RWPE1 (cell line): ENCODE measurements at regions not wholly inside any gene's neighbourhood (a gene's known extent, or its start where the extent isn't known, plus 50 kb on each side); places are given as distances from the start of the nearest gene placed in this dataset.
"Not testable (repeated sequence)": the region's sequence is repeated elsewhere in the genome, so short reads cannot be mapped to it uniquely, and the experiment has no call there.

Experiments used
- CTCF ChIA-PET: fragments of 350-600 bp; sonication (Branson Sonifier 250); formaldehyde crosslinking; extraction: SDS; loops from one replicate; lab custom pipeline; 2021; lab: Yijun Ruan, JAX
- POLR2A ChIA-PET: fragments of 400-600 bp; formaldehyde crosslinking; extraction: SDS; loops from one replicate; lab custom pipeline; 2020; ENCODE audit warnings: antibody characterized with exemption; ENCODE audit not compliant: low non-redundant PET; lab: Yijun Ruan, JAX
- DNase-seq: peaks from one replicate; pipeline ENCODE4 v3.0.0; 2012; ENCODE audit warnings: low spot score
- H3K27ac ChIP-seq: fragments of 450-650 bp; 2 replicates; pipeline ENCODE4 v1.5.1; 2017
- TF ChIP-seq, protein P1 (sequence below): fragments of 450-650 bp; conservative IDR thresholded peaks from 2 replicates; pipeline ENCODE4 v1.5.1; 2017; ENCODE audit warnings: low read depth, mild to moderate bottlenecking

DNA sequence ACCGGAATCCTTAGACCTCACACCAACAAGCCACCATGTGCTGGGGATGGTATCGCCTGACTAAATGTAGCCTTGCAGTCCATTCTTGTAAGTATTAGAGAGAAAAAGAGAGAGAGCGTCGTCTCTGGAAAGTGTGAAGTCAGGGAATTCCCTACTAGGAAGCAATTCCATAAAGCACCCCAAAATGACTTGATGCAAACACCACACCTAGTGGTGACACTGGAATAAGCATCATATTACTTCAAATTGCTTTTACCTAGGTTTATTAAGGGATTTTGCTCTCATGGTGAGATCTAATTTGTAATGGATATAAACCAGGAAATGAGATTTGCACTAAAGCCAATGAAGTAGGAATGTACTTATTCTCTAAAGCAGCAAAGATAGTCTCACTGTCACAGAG lies 111.4 kb upstream of the METTL9 start:
- CTCF ChIA-PET, POLR2A ChIA-PET, DNase-seq, H3K27ac ChIP-seq: not testable (repeated sequence)

DNA sequence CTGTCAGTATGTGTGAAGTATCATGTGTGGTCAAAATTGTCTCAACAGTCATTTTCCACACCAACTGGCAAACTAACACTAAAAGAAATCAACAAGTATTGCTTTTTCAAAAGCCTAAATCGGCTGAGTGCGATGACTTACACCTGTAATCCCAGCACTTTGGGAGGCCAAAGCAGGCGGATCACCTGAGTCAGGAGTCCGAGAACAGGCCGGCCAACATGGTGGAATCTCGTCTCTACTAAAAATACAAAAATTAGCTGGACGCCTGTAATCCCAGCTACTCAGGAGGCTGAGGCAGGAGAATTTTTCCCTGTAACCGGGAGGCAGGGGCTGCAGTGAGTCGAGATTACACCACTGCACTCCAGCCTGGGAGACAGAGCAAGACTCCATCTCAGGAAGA lies 100.3 kb upstream of the METTL9 start:
- CTCF ChIA-PET, DNase-seq, POLR2A ChIA-PET, H3K27ac ChIP-seq: not testable (repeated sequence)

DNA sequence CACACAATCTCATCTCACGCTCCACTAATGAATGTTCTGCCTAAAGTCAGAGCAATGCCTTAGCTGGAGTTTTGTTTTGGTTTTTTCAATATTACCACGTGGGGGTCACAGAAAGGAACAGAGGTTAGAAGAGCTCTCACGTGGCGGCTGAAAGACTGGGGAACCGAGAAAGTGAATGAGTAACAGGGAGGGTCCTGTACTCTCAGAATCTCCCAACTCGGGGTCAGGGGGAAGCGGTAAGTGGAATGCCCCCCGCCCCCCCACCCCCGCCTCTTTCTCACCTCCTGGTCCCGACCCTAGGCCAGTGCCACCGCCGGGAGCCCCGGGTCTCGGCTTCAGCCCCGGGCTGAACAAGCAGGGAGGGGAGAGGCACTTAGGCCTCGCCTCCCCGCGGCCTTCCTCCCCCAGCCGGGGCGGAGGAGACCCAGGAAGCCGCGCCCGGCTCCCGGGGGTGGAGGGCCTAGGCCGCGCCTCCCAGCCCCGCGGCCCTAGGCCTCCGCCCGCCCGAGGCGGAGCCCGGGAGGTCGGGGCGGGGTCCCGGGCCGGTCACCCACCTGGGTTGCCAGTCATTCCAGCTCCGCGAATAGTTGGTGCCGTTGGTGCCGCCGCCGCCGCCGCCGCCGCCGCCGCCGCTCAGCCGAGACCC lies 98.0 kb upstream of the METTL9 start:
- POLR2A ChIA-PET, DNase-seq, CTCF ChIA-PET: not testable (repeated sequence)
- peak overlapping the region; percentile 98 for H3K27ac ChIP-seq

DNA sequence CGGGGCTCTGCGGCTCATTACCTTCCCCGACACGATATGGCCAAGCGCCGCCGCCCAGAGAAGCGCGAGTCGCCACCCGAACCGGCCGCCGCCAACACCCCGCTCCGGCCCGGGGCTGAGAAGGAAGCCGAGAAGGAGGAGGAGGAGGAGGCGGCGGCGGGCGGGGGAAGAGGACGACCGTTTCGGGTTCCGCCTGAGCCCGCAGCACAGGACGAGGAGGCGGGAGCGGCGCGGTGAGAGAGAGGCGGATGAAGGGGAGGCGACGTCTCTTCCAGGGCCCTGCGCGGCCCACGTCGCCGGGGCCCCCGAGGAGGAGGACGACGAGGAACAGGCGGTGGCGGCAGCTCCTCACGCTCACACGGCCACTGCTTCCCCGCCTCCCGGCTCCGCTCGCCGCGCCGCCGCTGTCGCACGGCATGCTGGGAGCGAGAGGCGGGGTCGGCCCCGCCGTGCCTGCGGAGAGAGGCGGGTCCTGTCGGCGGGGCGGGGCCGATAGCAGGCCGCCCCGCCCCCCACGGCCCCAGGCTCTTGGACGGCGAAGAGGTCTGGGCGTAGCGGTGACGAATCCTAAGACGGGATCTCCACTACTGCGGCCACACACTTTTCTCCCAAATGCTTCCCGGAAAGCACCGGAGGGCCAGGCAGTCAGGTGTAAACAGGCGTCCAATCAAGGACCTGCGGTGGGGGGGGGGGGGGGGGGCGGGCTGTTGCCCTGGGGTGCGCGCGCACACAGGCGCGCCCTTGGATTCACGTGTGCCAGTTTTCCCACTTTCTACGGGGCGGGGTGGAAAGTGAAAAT lies 97.3 kb upstream of the METTL9 start:
- peak overlapping the region; percentile 98 for H3K27ac ChIP-seq
- ChIA-PET POLR2A (no interaction called here), CTCF (no interaction called here)
- TF ChIP-seq, protein P1, sequence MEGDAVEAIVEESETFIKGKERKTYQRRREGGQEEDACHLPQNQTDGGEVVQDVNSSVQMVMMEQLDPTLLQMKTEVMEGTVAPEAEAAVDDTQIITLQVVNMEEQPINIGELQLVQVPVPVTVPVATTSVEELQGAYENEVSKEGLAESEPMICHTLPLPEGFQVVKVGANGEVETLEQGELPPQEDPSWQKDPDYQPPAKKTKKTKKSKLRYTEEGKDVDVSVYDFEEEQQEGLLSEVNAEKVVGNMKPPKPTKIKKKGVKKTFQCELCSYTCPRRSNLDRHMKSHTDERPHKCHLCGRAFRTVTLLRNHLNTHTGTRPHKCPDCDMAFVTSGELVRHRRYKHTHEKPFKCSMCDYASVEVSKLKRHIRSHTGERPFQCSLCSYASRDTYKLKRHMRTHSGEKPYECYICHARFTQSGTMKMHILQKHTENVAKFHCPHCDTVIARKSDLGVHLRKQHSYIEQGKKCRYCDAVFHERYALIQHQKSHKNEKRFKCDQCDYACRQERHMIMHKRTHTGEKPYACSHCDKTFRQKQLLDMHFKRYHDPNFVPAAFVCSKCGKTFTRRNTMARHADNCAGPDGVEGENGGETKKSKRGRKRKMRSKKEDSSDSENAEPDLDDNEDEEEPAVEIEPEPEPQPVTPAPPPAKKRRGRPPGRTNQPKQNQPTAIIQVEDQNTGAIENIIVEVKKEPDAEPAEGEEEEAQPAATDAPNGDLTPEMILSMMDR: no peak
- DNase-seq: peak; percentile 99

DNA sequence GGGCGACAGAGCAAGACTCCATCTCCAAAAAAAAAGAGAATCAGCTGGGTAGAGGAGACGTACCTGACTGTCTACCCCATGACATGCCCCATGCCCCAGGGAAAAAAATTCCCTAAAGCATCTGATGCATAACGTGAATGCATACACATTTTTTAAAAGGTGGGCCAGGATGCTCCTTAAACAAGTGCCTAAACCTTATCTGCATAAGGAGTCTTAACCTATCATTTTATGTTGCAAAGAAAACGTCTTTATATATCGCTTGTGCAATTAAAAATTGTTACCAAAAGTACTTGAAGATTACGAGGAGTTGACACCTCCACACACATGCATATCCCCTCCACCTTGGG lies 95.8 kb upstream of the METTL9 start:
- POLR2A ChIA-PET, DNase-seq, CTCF ChIA-PET: not testable (repeated sequence)
- H3K27ac ChIP-seq: peak overlapping the region; percentile 98

DNA sequence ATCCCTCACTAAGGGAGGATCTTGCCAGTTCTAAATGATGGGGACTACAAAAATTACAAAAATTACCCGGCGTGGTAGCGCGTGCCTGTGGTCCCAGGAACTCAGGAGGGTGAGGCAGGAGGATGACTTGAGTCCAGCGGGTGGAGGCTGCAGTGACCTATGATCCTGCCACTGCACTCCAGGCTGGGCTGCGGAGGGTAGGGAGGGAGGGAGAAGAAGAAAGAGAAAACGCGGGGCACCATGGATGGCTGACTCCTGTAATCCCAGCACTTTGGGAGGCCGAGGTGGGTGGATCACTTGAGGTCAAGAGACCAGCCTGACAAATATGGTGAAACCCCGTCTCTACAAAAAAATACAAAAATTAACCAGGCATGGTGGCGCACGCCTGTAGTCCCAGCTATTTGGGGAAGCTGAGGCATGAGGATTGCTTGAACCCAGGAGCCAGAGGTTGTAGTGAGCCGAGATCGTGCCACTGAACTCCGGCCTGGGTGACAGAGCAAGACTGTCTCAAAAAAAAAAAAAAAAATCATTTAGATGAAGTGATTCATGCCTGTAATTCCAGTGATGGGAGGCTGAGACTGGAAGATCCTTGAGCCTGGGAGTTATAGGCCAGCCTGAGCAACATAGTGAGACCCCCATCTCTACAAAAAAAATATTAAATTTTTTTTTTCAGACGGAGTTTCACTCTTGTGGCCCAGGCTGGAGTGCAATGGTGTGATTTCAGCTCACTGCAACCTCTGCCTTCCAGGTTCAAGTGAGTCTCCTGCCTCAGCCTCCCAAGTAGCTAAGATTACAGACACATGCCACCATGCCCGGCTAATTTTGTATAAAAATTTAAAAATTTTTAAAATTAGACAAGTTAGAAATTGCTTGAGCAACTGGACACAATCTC lies 95.2 kb upstream of the METTL9 start:
- POLR2A ChIA-PET: interaction anchor here (0.7 kb wide), 1 partner anchor 12 kb away, joined by 4 read pairs; no protein-coding TSS in a partner anchor
- peak overlapping the region; percentile 98 for H3K27ac ChIP-seq
- CTCF ChIA-PET, DNase-seq: not testable (repeated sequence)

DNA sequence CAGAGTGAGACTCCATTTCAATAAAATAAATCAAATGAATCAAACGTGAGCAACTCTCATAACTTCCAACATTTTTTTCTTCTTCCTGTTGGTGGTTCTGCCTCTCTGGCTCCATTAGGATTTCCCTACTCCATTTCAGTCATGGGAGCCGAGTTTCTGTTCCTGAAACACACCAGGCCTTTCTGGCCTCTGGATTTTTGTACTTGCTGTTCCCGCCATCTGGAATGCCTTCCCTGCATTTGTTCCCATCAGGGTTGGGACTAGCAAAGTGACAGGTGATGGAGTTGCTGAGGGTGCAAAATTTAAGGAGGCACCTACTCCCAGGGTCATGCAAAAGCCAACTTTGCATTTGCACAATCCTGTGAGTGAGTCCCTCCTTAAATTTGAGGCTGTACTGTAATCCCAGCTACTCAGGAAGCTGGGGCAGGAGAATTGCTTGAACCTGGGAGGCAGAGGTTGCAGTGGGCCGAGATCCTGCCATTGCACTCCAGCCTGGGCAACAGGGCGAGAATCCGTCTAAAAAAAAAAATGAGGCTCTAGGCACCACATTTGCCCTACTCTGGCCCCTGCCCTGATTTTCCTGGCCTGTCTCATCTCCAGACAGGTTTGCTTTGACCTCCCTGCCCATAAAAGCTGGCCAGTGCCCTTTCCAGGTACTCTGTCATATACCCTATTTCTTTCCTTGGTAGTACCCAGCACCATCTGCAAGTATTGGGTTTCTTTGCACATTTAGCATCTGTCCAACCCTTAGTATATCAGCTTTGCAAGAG lies 93.4 kb upstream of the METTL9 start:
- DNase-seq, CTCF ChIA-PET, H3K27ac ChIP-seq, POLR2A ChIA-PET: not testable (repeated sequence)

DNA sequence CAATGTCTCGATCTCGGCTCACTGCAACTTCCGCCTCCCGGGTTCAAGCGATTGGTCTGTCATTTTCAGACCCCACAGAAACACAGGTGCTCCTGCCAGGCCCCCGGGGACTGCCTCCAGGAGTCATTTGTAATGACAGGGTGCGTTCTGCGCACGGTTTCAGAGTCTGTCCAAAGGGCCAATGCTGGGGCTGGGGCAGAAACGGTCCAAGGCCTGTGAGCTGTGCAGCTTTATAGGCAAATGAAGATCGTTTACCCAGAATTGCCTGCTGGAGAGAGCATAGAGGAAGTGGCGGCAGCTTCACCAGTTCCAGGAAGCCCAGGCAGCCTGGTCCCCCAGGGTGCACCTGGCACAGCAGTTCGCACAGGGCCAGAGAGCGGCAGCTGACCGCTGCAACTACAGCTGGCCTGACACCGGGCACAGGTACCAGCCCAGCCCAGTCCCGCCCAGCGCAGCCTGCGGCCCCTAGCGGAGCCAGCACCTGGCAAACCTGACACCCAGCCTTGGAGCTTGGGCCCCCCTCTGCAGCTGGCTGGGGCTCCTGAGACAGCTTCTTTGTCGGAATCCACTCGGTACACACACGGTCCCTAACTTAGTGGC lies 92.4 kb upstream of the METTL9 start:
- H3K27ac ChIP-seq: peak overlapping the region; percentile 81
- CTCF ChIA-PET, DNase-seq, POLR2A ChIA-PET: not testable (repeated sequence)

DNA sequence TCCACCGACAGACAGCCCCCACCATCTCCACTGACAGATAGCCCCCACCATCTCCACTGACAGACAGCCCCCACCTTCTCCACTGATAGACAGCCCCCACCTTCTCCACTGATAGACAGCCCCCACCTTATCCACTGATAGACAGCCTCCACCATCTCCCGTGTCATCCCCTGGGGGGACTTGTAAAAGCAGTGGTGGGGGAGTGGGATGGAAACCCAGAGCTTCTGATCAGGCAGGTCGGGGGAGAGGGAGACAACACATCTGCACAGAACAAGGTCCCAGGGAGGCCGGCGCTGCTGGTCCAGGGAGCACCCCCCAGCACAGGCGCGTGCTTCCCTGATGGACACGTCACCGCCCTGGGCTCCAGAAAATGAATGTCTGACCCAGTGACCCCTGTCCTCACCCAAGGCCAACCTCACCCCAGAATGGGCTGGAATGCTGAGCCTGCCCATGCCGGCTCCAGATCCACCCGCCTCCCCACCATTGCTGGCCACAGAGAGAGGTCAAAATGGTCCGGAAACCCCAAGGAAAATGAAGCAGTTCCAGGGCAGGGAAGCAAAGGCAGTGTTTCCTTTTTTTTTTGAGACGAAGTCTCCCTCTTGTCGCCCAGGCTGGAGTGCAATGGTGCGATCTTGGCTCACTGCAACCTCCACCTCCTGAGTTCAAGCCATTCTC lies 91.6 kb upstream of the METTL9 start:
- DNase-seq, POLR2A ChIA-PET, CTCF ChIA-PET: not testable (repeated sequence)
- H3K27ac ChIP-seq: peak overlapping the region; percentile 81

DNA sequence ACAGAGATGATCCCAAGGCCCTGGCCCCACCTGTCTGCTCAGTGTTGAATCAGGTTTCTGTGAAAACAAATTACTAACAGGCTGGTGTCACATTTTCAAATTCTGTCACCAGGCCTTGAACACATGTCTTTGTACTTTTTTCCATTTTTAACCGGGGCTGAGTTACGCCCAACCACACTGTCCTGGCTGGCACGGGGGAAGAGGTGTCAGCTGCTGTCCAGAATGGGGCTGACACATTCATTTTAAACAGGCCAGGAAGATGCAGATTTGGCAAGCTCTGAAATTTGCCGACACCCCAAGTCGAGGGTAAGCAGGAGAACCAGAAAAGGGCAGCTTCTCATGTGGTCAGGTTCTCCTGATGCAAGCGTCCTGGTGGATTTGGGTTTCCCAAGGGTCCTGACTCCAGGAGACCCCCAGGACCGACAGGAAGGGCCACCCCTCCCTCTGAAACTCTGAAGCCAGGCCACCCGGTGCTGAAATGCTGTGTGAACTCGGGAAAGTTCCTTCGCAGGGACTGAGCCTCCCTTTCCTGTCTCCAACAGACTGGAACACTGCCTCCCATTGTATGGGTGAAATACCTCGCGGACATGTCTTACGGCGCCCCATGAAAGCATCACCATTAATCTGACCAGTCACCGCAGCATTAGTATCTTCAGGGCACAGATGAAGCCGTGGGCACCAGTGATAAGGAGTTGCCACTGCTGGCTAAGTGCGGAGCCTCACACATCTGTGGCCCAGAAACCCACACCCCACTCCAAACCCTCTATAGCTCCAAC lies 90.5 kb upstream of the METTL9 start:
- POLR2A ChIA-PET, CTCF ChIA-PET, DNase-seq: not testable (repeated sequence)
- H3K27ac ChIP-seq: peak overlapping the region; percentile 81

DNA sequence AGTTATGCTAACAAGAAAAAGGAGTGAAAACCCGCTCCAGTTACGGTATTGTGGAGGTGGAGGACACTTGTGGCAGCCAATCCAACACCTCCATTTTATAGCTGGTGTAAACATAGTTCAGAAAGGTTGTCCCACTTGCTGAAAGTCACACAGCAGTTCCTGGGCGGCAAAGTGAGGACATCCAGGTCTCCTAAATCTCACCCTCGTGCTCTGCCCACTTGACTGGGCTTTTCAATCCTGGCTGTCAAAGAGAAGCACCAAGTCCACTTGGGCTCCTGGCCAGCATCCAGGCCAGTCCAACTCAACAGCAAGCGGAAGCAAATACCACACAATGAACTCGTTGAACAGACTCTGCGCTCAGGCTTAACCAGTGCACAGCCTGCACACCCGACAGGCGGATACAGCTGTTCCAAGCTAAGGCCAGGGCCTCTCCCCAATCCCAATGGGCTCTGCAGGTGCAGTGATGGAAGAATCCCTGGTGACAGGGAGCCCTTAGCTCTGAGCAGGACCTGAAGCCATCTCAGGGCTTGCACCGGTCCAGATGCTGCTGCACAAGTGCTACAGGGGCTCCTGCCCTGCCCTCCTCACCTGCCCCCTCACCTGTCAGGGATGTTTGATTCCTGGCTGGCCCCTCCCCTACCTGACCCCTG lies 89.8 kb upstream of the METTL9 start:
- CTCF ChIA-PET, DNase-seq, POLR2A ChIA-PET: not testable (repeated sequence)
- peak overlapping the region; percentile 81 for H3K27ac ChIP-seq

DNA sequence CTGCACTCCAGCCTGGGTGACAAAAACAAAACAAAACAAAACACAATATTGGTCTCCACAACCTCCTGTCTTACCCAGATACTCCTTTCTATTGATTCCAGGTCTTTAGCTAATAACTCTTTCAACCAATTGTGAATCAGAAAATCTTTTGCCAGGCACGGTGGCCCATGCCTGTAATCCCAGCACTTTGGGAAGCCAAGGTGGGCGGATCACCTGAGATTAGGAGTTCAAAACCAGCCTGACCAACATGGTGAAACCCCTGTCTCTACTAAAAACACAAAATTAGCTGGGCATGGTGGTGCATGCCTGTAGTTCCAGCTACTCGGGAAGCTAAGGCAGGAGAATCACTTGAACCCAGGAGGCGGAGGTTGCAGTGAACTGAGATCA lies 88.5 kb upstream of the METTL9 start:
- POLR2A ChIA-PET, DNase-seq, CTCF ChIA-PET: not testable (repeated sequence)
- peak overlapping the region; percentile 81 for H3K27ac ChIP-seq
